ENCODE measurements at regions not wholly inside any gene's neighbourhood (a gene's known extent, or its start where the extent isn't known, plus 50 kb on each side); places are given as distances from the start of the nearest gene placed in this dataset.

- Histone ChIP-seq H3K9me3 (replicated peaks; ENCODE audit: control insufficient read depth, insufficient read depth, low read length) (no peaks in the 10 kb centered on the region), H3K4me1 (ENCODE audit: control insufficient read depth, extremely low read depth, insufficient read depth, low read length) (peaks cover 16% of the 10 kb centered on the region), H3K9me1 (replicated peaks; ENCODE audit: control insufficient read depth, extremely low read depth, insufficient read depth, low read length) (no peaks in the 10 kb centered on the region), H3K27ac (ENCODE audit: insufficient read depth, low read depth, low read length) (no peak overlapping the region), H2AFZ (ENCODE audit: low read depth, low read length) (no peak overlapping the region), H3K79me2 (ENCODE audit: control insufficient read depth, insufficient read depth, low read length) (no peaks in the 10 kb centered on the region), H3K4me2 (ENCODE audit: insufficient read depth, low read length) (no peak overlapping the region), H3K36me3 (ENCODE audit: control insufficient read depth in 2 of 2, extremely low read depth in 1 of 2, insufficient read depth in 2 of 2, low read length in 2 of 2) (no peaks in the 10 kb centered on the region), H3K4me3 (replicated peaks in 1 of 3; ENCODE audit: insufficient read depth in 1 of 3, low read depth in 1 of 3, low read length in 3 of 3) (no peak overlapping the region), H3K9ac (replicated peaks; ENCODE audit: extremely low read depth, insufficient read depth, low read length) (no peak overlapping the region), H4K20me1 (replicated peaks; ENCODE audit: control insufficient read depth, extremely low read depth, insufficient read depth, low read length) (no peaks in the 10 kb centered on the region), H3K27me3 (ENCODE audit: control insufficient read depth in 2 of 2, insufficient read depth in 2 of 2, low read length in 2 of 2) (no peaks in the 10 kb centered on the region)
- dilution Hi-C loops (cut with MboI; ENCODE audit: extremely low pct_ligation_motif_present, low sequenced_read_pairs) (no loop called here), intact Hi-C loops (cut with micrococcal nuclease) (no loop called here)
- CTCF ChIA-PET = no interaction called here
- DNase-seq (ENCODE audit: low read depth, low spot score) = no peak
- no TSS peak for BruUV-seq (replicated peaks)
- TF ChIP-seq POLR2A (IDR thresholded peaks at IDR 0.05; ENCODE audit: low read depth, low read length) = no peak
- no peak for TF ChIP-seq FOS (IDR thresholded peaks at IDR 0.05; ENCODE audit: borderline replicate concordance, insufficient read depth, low read length)
- TF ChIP-seq CTCF (IDR thresholded peaks at IDR 0.05; ENCODE audit: extremely low read depth in 1 of 2, insufficient read depth in 1 of 2, low read depth in 1 of 2, low read length in 2 of 2) = no peak
- no peak for TF ChIP-seq POLR2AphosphoS5 (IDR thresholded peaks at IDR 0.05; ENCODE audit: insufficient read depth, low read depth, low read length)
- TF ChIP-seq EZH2 (IDR thresholded peaks at IDR 0.05; ENCODE audit: borderline replicate concordance, low read depth, low read length, severe bottlenecking) = no peak
- TF ChIP-seq GATA2 (IDR thresholded peaks at IDR 0.05; ENCODE audit: insufficient read depth, insufficient read length, low read depth, low read length) = no peak
- no peak for TF ChIP-seq MYC (IDR thresholded peaks at IDR 0.05; ENCODE audit: low read depth, low read length)
- no peak for TF ChIP-seq MAX (IDR thresholded peaks at IDR 0.05; ENCODE audit: insufficient read depth, insufficient read length)
- TF ChIP-seq JUN (IDR thresholded peaks at IDR 0.05; ENCODE audit: borderline replicate concordance, insufficient read depth, insufficient read length, low read depth) = no peak
- POLR2A ChIA-PET = no interaction called here
- no peak for FAIRE-seq
Observed at GRCh38 chrX:120752431-120753082, 122.7 kb upstream of the C1GALT1C1 start.
